OCI-LY1 (cell line): ENCODE measurements at regions not wholly inside any gene's neighbourhood (a gene's known extent, or its start where the extent isn't known, plus 50 kb on each side); places are given as distances from the start of the nearest gene placed in this dataset.

ENCODE experiments used
- H2AFZ ChIP-seq: fragments of 200-600 bp; sonication (generic), shearing (Covaris generic); 2 replicates; pipeline ENCODE4 v1.6.0; 2014; ENCODE audit warnings: antibody characterized with exemption, mild to moderate bottlenecking, low read length
- H3F3A ChIP-seq: fragments of 200-600 bp; sonication (generic), shearing (Covaris generic); 2 replicates; pipeline ENCODE4 v1.6.0; 2014; ENCODE audit warnings: mild to moderate bottlenecking, antibody characterized with exemption, low read length, moderate library complexity; ENCODE audit not compliant: insufficient read depth
- H3K27ac ChIP-seq: fragments of 200-600 bp; sonication (generic); 2 replicates; pipeline ENCODE4 v1.5.1; 2014; ENCODE audit warnings: low read length, mixed run types, mild to moderate bottlenecking, low read depth; ENCODE audit not compliant: poor library complexity, severe bottlenecking
- H3K27me3 ChIP-seq: fragments of 200-600 bp; sonication (generic); 2 replicates; pipeline ENCODE4 v1.6.0; 2014; ENCODE audit warnings: antibody characterized with exemption, mild to moderate bottlenecking, low read length, moderate library complexity; ENCODE audit not compliant: insufficient read depth
- H3K36me3 ChIP-seq: fragments of 200-600 bp; sonication (generic); 2 replicates; pipeline ENCODE4 v1.6.1; 2014; ENCODE audit warnings: mild to moderate bottlenecking, antibody characterized with exemption, low read length, moderate library complexity, mixed read lengths; ENCODE audit not compliant: insufficient read depth
- H3K4me1 ChIP-seq: fragments of 200-600 bp; sonication (generic); 2 replicates; pipeline ENCODE4 v1.5.1; 2014; ENCODE audit warnings: mild to moderate bottlenecking, low read length, moderate library complexity; ENCODE audit not compliant: insufficient read depth, severe bottlenecking
- H3K4me2 ChIP-seq: fragments of 200-600 bp; sonication (generic), shearing (Covaris generic); 2 replicates; pipeline ENCODE4 v1.6.1; 2014; ENCODE audit warnings: low read length
- H3K4me3 ChIP-seq: fragments of 200-600 bp; sonication (generic); 2 replicates; pipeline ENCODE4 v1.5.1; 2014; ENCODE audit warnings: low read length, low read depth, mild to moderate bottlenecking, mixed read lengths; ENCODE audit not compliant: poor library complexity, severe bottlenecking
- H3K79me2 ChIP-seq: fragments of 200-600 bp; shearing (Covaris generic); 2 replicates; pipeline ENCODE4 v1.6.1; 2016; ENCODE audit warnings: mixed run types, low read length, mixed read lengths; ENCODE audit not compliant: insufficient read depth
- H3K9ac ChIP-seq: fragments of 200-600 bp; sonication (generic), shearing (Covaris generic); 2 replicates; pipeline ENCODE4 v1.6.1; 2014; ENCODE audit warnings: mild to moderate bottlenecking, low read length, mixed read lengths
- H3K9me2 ChIP-seq: fragments of 200-600 bp; sonication (generic), shearing (Covaris generic); 2 replicates; pipeline ENCODE4 v1.6.1; 2014; ENCODE audit warnings: low read depth, mild to moderate bottlenecking, low read length, mixed read lengths
- H3K9me3 ChIP-seq: fragments of 200-600 bp; shearing (Covaris generic); 2 replicates; pipeline ENCODE4 v1.6.1; 2014; ENCODE audit warnings: low read length, mixed read lengths
- H4K20me1 ChIP-seq: fragments of 200-600 bp; sonication (generic), shearing (Covaris generic); 2 replicates; pipeline ENCODE4 v1.6.0; 2016; ENCODE audit warnings: mild to moderate bottlenecking, low read length; ENCODE audit not compliant: insufficient read depth
- CTCF ChIP-seq: fragments of 200-600 bp; sonication (generic), shearing (Covaris generic); IDR thresholded peaks from 2 replicates; pipeline ENCODE4 v1.5.1; 2017; ENCODE audit warnings: mild to moderate bottlenecking, antibody characterized with exemption, low read length, moderate library complexity, mixed read lengths
- EZH2 ChIP-seq: fragments of 200-600 bp; sonication (generic), shearing (Covaris generic); IDR thresholded peaks from 2 replicates; pipeline ENCODE4 v1.8.0; 2017; ENCODE audit warnings: borderline replicate concordance, mixed run types, mild to moderate bottlenecking, antibody characterized with exemption, low read length, moderate library complexity, mixed read lengths

GRCh38 chr13:106709522-106709921, 141.6 kb upstream of the ARGLU1 start:
- Histone ChIP-seq H3K9ac (no peak overlapping the region), H4K20me1 (no peaks in the 10 kb centered on the region), H3K4me1 (no peaks in the 10 kb centered on the region), H3K9me2 (no peaks in the 10 kb centered on the region), H3K4me3 (no peak overlapping the region), H3K27ac (no peak overlapping the region), H3K4me2 (no peak overlapping the region), H3K36me3 (no peaks in the 10 kb centered on the region), H3K79me2 (no peaks in the 10 kb centered on the region), H3K27me3 (no peaks in the 10 kb centered on the region), H2AFZ (no peak overlapping the region), H3K9me3 (no peaks in the 10 kb centered on the region), H3F3A (no peaks in the 10 kb centered on the region)
- no peak for TF ChIP-seq CTCF

GRCh38 chr13:106702505-106702904, 134.6 kb upstream of the ARGLU1 start:
- no peak for TF ChIP-seq CTCF
- TF ChIP-seq EZH2 = no peak
- Histone ChIP-seq H3K9me3 (no peaks in the 10 kb centered on the region), H3K79me2 (no peaks in the 10 kb centered on the region), H2AFZ (no peak overlapping the region), H3K27me3 (no peaks in the 10 kb centered on the region), H3K4me3 (no peak overlapping the region), H3K4me1 (no peaks in the 10 kb centered on the region), H3K4me2 (no peak overlapping the region), H4K20me1 (no peaks in the 10 kb centered on the region), H3K9me2 (no peaks in the 10 kb centered on the region), H3F3A (no peaks in the 10 kb centered on the region), H3K27ac (no peak overlapping the region), H3K9ac (no peak overlapping the region), H3K36me3 (no peaks in the 10 kb centered on the region)

- Histone ChIP-seq H2AFZ (no peak overlapping the region), H3K79me2 (no peaks in the 10 kb centered on the region), H3K9me3 (no peaks in the 10 kb centered on the region), H3K4me2 (no peak overlapping the region), H3K9me2 (no peaks in the 10 kb centered on the region), H3K27me3 (no peaks in the 10 kb centered on the region), H3F3A (no peaks in the 10 kb centered on the region), H3K4me3 (no peak overlapping the region), H4K20me1 (no peaks in the 10 kb centered on the region), H3K4me1 (no peaks in the 10 kb centered on the region), H3K36me3 (no peaks in the 10 kb centered on the region), H3K27ac (no peak overlapping the region), H3K9ac (no peak overlapping the region)
- TF ChIP-seq EZH2 = no peak
These were observed 133.9 kb upstream of the ARGLU1 start for GRCh38 chr13:106701771-106702341.

GRCh38 chr13:106700439-106700838, 132.5 kb upstream of the ARGLU1 start:
- Histone ChIP-seq H3K4me2 (no peak overlapping the region), H3K79me2 (no peaks in the 10 kb centered on the region), H3K4me3 (no peak overlapping the region), H4K20me1 (no peaks in the 10 kb centered on the region), H3K36me3 (no peaks in the 10 kb centered on the region), H3K27me3 (peaks cover 6% of the 10 kb centered on the region; the same call in 1 of the 2 replicates), H3F3A (no peaks in the 10 kb centered on the region), H3K9me2 (no peaks in the 10 kb centered on the region), H2AFZ (no peak overlapping the region), H3K4me1 (no peaks in the 10 kb centered on the region), H3K9ac (no peak overlapping the region), H3K27ac (no peak overlapping the region), H3K9me3 (no peaks in the 10 kb centered on the region)
- TF ChIP-seq EZH2 (no peak), CTCF (no peak)
